Peyer's patch (tissue), 4 donors: ENCODE measurements at regions not wholly inside any gene's neighbourhood (a gene's known extent, or its start where the extent isn't known, plus 50 kb on each side); places are given as distances from the start of the nearest gene placed in this dataset.

Experiments used
- DNase-seq, 3 donors: peaks; one replicate each; pipeline ENCODE4 v3.0.0-alpha.2; 2017 to 2019
- H3K27ac ChIP-seq, 4 donors: fragments of 200-600 bp; sonication (generic); one replicate each; pipeline ENCODE4 v1.5.1; 2016 to 2019
- H3K27me3 ChIP-seq, 2 donors: fragments of 200-600 bp; sonication (generic); one replicate each; pipeline ENCODE4 v1.5.1; 2019
- H3K36me3 ChIP-seq, 3 donors: fragments of 200-600 bp; sonication (generic); one replicate each; pipeline ENCODE4 v1.5.1; 2016 to 2019
- H3K4me1 ChIP-seq, 4 donors: fragments of 200-600 bp; sonication (generic); one replicate each; pipeline ENCODE4 v1.5.1; 2016 to 2019
- H3K4me3 ChIP-seq, 4 donors: fragments of 200-600 bp; sonication (generic); 1 replicate in 3 of 4; 2 replicates in 1 of 4; pipeline ENCODE4 v1.5.1; 2016 to 2019; ENCODE audit warnings: mild to moderate bottlenecking in 1 of 4
- H3K9me3 ChIP-seq, 4 donors: fragments of 200-600 bp; sonication (generic); one replicate each; pipeline ENCODE4 v1.5.1; 2016 to 2019; ENCODE audit warnings: mild to moderate bottlenecking in 1 of 4
- CTCF ChIP-seq, 6 experiments: fragments of 450-650 bp in 4 of 6; fragments of 200-600 bp in 2 of 6; sonication (generic) in 1 of 6; IDR thresholded peaks; one replicate each; pipeline ENCODE4 v1.5.1; 2017 to 2019; ENCODE audit warnings: antibody characterized with exemption in 6 of 6, mild to moderate bottlenecking in 3 of 6, moderate library complexity in 1 of 6
- POLR2A ChIP-seq, 2 donors: fragments of 450-650 bp; IDR thresholded peaks; one replicate each; pipeline ENCODE4 v1.5.1; 2017; ENCODE audit warnings: antibody characterized with exemption in 2 of 2, mild to moderate bottlenecking in 2 of 2, moderate library complexity in 2 of 2

- no peak for DNase-seq
- no peak overlapping the region for H3K4me3 ChIP-seq
- H3K36me3 ChIP-seq = no peaks in the 10 kb centered on the region
- H3K4me1 ChIP-seq = no peaks in the 10 kb centered on the region
- H3K27ac ChIP-seq = no peak overlapping the region
- H3K27me3 ChIP-seq = no peaks in the 10 kb centered on the region
- TF ChIP-seq POLR2A (IDR thresholded peaks at IDR 0.05) (no peak), CTCF (IDR thresholded peaks at IDR 0.05) (peak in 2 of 6 experiments; percentile 10 to 23)
- no peaks in the 10 kb centered on the region for H3K9me3 ChIP-seq
Observed at GRCh38 chr2:14944562-14945346, 312.2 kb downstream of the LRATD1 start.

GRCh38 chr2:14951569-14952285, 319.2 kb downstream of the LRATD1 start:
- no peak overlapping the region for H3K4me3 ChIP-seq
- no peaks in the 10 kb centered on the region for H3K27me3 ChIP-seq
- H3K27ac ChIP-seq = no peak overlapping the region
- H3K9me3 ChIP-seq = no peaks in the 10 kb centered on the region
- H3K36me3 ChIP-seq = no peaks in the 10 kb centered on the region
- DNase-seq = no peak
- no peaks in the 10 kb centered on the region for H3K4me1 ChIP-seq
- TF ChIP-seq CTCF (IDR thresholded peaks at IDR 0.05) (no peak), POLR2A (IDR thresholded peaks at IDR 0.05) (no peak)

- H3K36me3 ChIP-seq = no peaks in the 10 kb centered on the region
- no peak overlapping the region for H3K27ac ChIP-seq
- DNase-seq = no peak
- no peak overlapping the region for H3K4me3 ChIP-seq
- TF ChIP-seq CTCF (IDR thresholded peaks at IDR 0.05) (no peak), POLR2A (IDR thresholded peaks at IDR 0.05) (no peak)
- no peaks in the 10 kb centered on the region for H3K27me3 ChIP-seq
- no peaks in the 10 kb centered on the region for H3K9me3 ChIP-seq
- H3K4me1 ChIP-seq = no peaks in the 10 kb centered on the region
Observed at GRCh38 chr2:14952400-14952963, 320.0 kb downstream of the LRATD1 start.

- no peak for TF ChIP-seq POLR2A (IDR thresholded peaks at IDR 0.05)
- no peak for TF ChIP-seq CTCF (IDR thresholded peaks at IDR 0.05)
- Histone ChIP-seq H3K36me3 (no peaks in the 10 kb centered on the region), H3K4me1 (no peaks in the 10 kb centered on the region), H3K4me3 (no peak overlapping the region), H3K9me3 (no peaks in the 10 kb centered on the region), H3K27me3 (no peaks in the 10 kb centered on the region), H3K27ac (no peak overlapping the region)
- DNase-seq = no peak
Observed at GRCh38 chr2:14960686-14961324, 328.3 kb downstream of the LRATD1 start.

GRCh38 chr2:14967729-14968128, 335.2 kb downstream of the LRATD1 start:
- H3K4me3 ChIP-seq = no peak overlapping the region
- TF ChIP-seq POLR2A (IDR thresholded peaks at IDR 0.05) = no peak
- TF ChIP-seq CTCF (IDR thresholded peaks at IDR 0.05) = no peak
- no peaks in the 10 kb centered on the region for H3K4me1 ChIP-seq
- no peaks in the 10 kb centered on the region for H3K27me3 ChIP-seq
- no peak overlapping the region for H3K27ac ChIP-seq
- DNase-seq = no peak
- no peaks in the 10 kb centered on the region for H3K9me3 ChIP-seq
- no peaks in the 10 kb centered on the region for H3K36me3 ChIP-seq
